ENCODE measurements at regions not wholly inside any gene's neighbourhood (a gene's known extent, or its start where the extent isn't known, plus 50 kb on each side); places are given as distances from the start of the nearest gene placed in this dataset.
A peak's percentile ranks its signal among the peaks of the same experiment; 100 is the strongest.

DNA sequence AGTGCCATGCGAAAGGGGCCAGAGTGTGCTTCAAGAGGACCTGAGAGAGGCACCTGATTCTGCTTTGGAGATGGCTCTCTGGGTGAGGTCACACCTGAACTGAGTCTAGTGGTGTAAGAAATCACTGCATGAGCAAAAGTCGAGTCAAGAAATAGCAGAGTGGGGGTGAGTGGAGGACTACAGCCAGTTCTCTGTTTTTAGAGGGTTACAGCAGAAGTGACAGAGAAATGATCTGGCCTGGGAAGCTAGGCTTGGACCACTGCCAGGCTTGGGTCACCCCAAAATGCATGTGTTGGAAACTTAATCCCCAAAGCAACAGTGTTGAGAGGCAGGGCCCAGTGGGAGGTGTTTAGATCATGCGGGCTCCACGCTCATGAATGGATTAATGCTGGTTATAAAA, 312.0 kb downstream of the CBLN1 start:
- H3K27ac Mint-ChIP-seq (ENCODE audit: unreplicated experiment): no peak overlapping the region
- H3K36me3 Mint-ChIP-seq (ENCODE audit: insufficient read depth, unreplicated experiment): no peaks in the 10 kb centered on the region

DNA sequence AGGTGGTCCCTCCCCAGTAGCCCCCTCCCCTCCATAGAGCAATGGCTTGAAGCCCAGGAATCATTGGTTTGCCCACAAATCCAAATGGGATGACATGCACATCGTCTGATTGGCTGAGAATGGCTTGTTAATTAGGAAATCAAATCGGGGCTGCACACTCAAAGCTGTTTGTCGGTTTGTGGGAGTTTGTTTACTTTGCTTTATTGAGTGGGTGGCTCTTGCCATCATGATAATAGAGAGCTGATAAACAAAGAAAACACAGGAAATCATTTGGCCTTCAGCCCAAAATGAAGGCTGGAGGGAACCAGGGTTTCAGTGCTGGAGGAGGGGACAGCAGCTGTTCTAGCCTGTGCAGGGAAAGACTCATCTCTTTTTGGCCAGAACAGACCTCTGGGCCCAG, 316.3 kb downstream of the CBLN1 start:
- DNase-seq: no peak
- Mint-ChIP-seq H3K36me3 (ENCODE audit: insufficient read depth, unreplicated experiment) (no peaks in the 10 kb centered on the region), H3K27ac (ENCODE audit: unreplicated experiment) (no peak overlapping the region), H3K4me1 (ENCODE audit: low read depth, unreplicated experiment) (no peaks in the 10 kb centered on the region), H3K9me3 (ENCODE audit: unreplicated experiment) (peaks cover 11% of the 10 kb centered on the region), H3K27me3 (ENCODE audit: insufficient read depth, unreplicated experiment) (no peaks in the 10 kb centered on the region), H3K4me3 (ENCODE audit: unreplicated experiment) (no peak overlapping the region)
- BruUV-seq (replicated peaks): no TSS peak
- Histone ChIP-seq H3K27me3 (replicated peaks; ENCODE audit: control insufficient read depth, insufficient read depth, low read length) (no peaks in the 10 kb centered on the region), H3K9me3 (0 out of 2 replicates have a peak, but pooled peaks cover 3% of the 10 kb centered on the region), H3K4me3 (ENCODE audit: low read depth, low read length) (no peak overlapping the region), H3K4me1 (peaks cover 30% of the 10 kb centered on the region), H3K36me3 (ENCODE audit: control insufficient read depth, insufficient read depth, low read length) (no peaks in the 10 kb centered on the region)
- ChIA-PET CTCF (no interaction called here), POLR2A (no interaction called here)
- TF ChIP-seq, protein P1, sequence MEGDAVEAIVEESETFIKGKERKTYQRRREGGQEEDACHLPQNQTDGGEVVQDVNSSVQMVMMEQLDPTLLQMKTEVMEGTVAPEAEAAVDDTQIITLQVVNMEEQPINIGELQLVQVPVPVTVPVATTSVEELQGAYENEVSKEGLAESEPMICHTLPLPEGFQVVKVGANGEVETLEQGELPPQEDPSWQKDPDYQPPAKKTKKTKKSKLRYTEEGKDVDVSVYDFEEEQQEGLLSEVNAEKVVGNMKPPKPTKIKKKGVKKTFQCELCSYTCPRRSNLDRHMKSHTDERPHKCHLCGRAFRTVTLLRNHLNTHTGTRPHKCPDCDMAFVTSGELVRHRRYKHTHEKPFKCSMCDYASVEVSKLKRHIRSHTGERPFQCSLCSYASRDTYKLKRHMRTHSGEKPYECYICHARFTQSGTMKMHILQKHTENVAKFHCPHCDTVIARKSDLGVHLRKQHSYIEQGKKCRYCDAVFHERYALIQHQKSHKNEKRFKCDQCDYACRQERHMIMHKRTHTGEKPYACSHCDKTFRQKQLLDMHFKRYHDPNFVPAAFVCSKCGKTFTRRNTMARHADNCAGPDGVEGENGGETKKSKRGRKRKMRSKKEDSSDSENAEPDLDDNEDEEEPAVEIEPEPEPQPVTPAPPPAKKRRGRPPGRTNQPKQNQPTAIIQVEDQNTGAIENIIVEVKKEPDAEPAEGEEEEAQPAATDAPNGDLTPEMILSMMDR (IDR thresholded peaks at IDR 0.05; ENCODE audit: insufficient read depth in 1 of 2, low read depth in 1 of 2, low read length in 1 of 2, severe bottlenecking in 1 of 2, unreplicated experiment in 1 of 2): no peak
- intact Hi-C loops (cut with micrococcal nuclease; ENCODE audit: unreplicated experiment): no loop called here

More for the DNA sequence above, 312.0 kb downstream of the CBLN1 start:
- Mint-ChIP-seq H3K27me3 (ENCODE audit: insufficient read depth, unreplicated experiment) (no peaks in the 10 kb centered on the region), H3K9me3 (ENCODE audit: unreplicated experiment) (no peaks in the 10 kb centered on the region), H3K4me1 (ENCODE audit: low read depth, unreplicated experiment) (no peaks in the 10 kb centered on the region), H3K4me3 (ENCODE audit: unreplicated experiment) (no peak overlapping the region)
- DNase-seq: no peak
- intact Hi-C loops (cut with micrococcal nuclease; ENCODE audit: unreplicated experiment): no loop called here
- TF ChIP-seq, protein P1 (IDR thresholded peaks at IDR 0.05; ENCODE audit: insufficient read depth in 1 of 2, low read depth in 1 of 2, low read length in 1 of 2, severe bottlenecking in 1 of 2, unreplicated experiment in 1 of 2): no peak
- ChIA-PET CTCF (no interaction called here), POLR2A (no interaction called here)
- peaks cover 11% of the 10 kb centered on the region for H3K4me1 ChIP-seq
- no peak overlapping the region for H3K4me3 ChIP-seq (ENCODE audit: low read depth, low read length)
- no TSS peak for BruUV-seq (replicated peaks)
- H3K9me3 ChIP-seq: no peaks in the 10 kb centered on the region
- no peaks in the 10 kb centered on the region for H3K36me3 ChIP-seq (ENCODE audit: control insufficient read depth, insufficient read depth, low read length)
- no peaks in the 10 kb centered on the region for H3K27me3 ChIP-seq (replicated peaks; ENCODE audit: control insufficient read depth, insufficient read depth, low read length)

DNA sequence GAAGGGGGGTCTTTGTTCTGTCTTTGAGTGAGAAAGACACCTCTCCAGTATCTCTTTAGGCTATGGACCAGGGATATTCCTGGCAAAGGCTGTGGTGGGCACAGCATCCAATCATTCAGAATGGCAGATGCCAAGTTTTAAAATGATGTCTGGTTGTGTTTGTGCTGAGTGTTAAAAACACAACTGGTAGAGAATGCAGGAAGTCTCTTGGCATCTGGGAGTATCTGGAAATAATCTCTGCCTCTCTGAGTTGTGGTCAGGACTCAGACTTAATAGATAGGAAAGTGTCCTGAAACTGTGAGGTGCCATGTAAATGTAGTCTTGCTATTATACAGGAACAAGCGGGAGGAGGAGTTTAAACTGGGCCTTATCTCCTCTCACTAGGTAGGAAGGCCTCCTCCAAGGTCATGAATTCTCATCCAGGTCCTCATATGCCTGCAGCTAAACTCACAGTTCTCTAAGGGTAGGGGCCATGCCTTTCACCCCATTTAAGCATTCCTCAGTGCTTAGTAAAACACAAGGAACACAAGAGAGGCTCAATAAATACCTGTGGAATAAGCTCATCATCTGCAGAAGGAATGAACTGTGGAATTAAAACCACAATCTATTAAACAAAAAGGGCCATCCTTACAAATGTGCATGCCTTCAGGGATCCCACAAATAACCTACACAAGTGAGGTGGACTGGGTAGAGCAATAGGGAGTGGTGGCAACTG, 317.6 kb downstream of the CBLN1 start:
- peak; percentile 31 to 74 for DNase-seq
- Mint-ChIP-seq H3K4me1 (ENCODE audit: low read depth, unreplicated experiment) (no peaks in the 10 kb centered on the region), H3K27me3 (ENCODE audit: insufficient read depth, unreplicated experiment) (no peaks in the 10 kb centered on the region), H3K9me3 (ENCODE audit: unreplicated experiment) (peaks cover 15% of the 10 kb centered on the region), H3K4me3 (ENCODE audit: unreplicated experiment) (no peak overlapping the region), H3K36me3 (ENCODE audit: insufficient read depth, unreplicated experiment) (no peaks in the 10 kb centered on the region), H3K27ac (ENCODE audit: unreplicated experiment) (no peak overlapping the region)
- Histone ChIP-seq H3K9me3 (0 out of 2 replicates have a peak, but pooled peaks cover 3% of the 10 kb centered on the region), H3K4me3 (ENCODE audit: low read depth, low read length) (no peak overlapping the region), H3K27me3 (replicated peaks; ENCODE audit: control insufficient read depth, insufficient read depth, low read length) (no peaks in the 10 kb centered on the region), H3K4me1 (peaks cover 30% of the 10 kb centered on the region), H3K36me3 (ENCODE audit: control insufficient read depth, insufficient read depth, low read length) (no peaks in the 10 kb centered on the region)
- ChIA-PET CTCF (no interaction called here), POLR2A (no interaction called here)
- TF ChIP-seq, protein P1 (IDR thresholded peaks at IDR 0.05; ENCODE audit: insufficient read depth in 1 of 2, low read depth in 1 of 2, low read length in 1 of 2, severe bottlenecking in 1 of 2, unreplicated experiment in 1 of 2): no peak
- no TSS peak for BruUV-seq (replicated peaks)
- intact Hi-C loops (cut with micrococcal nuclease; ENCODE audit: unreplicated experiment): no loop called here

All from Caco-2 (cell line).